ENCODE measurements at regions not wholly inside any gene's neighbourhood (a gene's known extent, or its start where the extent isn't known, plus 50 kb on each side); places are given as distances from the start of the nearest gene placed in this dataset.

GRCh38 chr5:1671351-1671750 lies 128.3 kb downstream of the MRPL36 start:
- no peak for DNase-seq
- Mint-ChIP-seq H3K27me3 (peaks cover 66% of the 10 kb centered on the region), H3K4me1 (ENCODE audit: low read depth) (peaks cover 20% of the 10 kb centered on the region), H3K27ac (no peak overlapping the region), H3K9me3 (no peaks in the 10 kb centered on the region), H3K36me3 (ENCODE audit: low read depth) (no peaks in the 10 kb centered on the region), H3K4me3 (no peak overlapping the region)

- peak; percentile 30 for DNase-seq
- Mint-ChIP-seq H3K27me3 (peaks cover 76% of the 10 kb centered on the region), H3K4me1 (ENCODE audit: low read depth) (peaks cover 24% of the 10 kb centered on the region), H3K36me3 (ENCODE audit: low read depth) (no peaks in the 10 kb centered on the region), H3K9me3 (no peaks in the 10 kb centered on the region), H3K27ac (no peak overlapping the region), H3K4me3 (no peak overlapping the region)
Observed at GRCh38 chr5:1670351-1670750, 129.3 kb downstream of the MRPL36 start.

- Mint-ChIP-seq H3K4me3 (no peak overlapping the region), H3K27ac (no peak overlapping the region), H3K27me3 (peaks cover 82% of the 10 kb centered on the region), H3K36me3 (ENCODE audit: low read depth) (no peaks in the 10 kb centered on the region), H3K4me1 (ENCODE audit: low read depth) (peaks cover 24% of the 10 kb centered on the region), H3K9me3 (no peaks in the 10 kb centered on the region)
- DNase-seq, result no peak
Observed at GRCh38 chr5:1669276-1670155, 130.1 kb downstream of the MRPL36 start.

GRCh38 chr5:1668141-1668721 lies 131.4 kb downstream of the MRPL36 start:
- peaks cover 84% of the 10 kb centered on the region for H3K27me3 Mint-ChIP-seq
- H3K36me3 Mint-ChIP-seq (ENCODE audit: low read depth), result no peaks in the 10 kb centered on the region
- no peaks in the 10 kb centered on the region for H3K9me3 Mint-ChIP-seq
- H3K4me3 Mint-ChIP-seq, result peak overlapping the region; percentile 33
- peaks cover 24% of the 10 kb centered on the region for H3K4me1 Mint-ChIP-seq (ENCODE audit: low read depth)
- peak; percentile 45 for DNase-seq
- no peak overlapping the region for H3K27ac Mint-ChIP-seq

- Mint-ChIP-seq H3K27ac (no peak overlapping the region), H3K36me3 (ENCODE audit: low read depth) (no peaks in the 10 kb centered on the region), H3K9me3 (no peaks in the 10 kb centered on the region), H3K27me3 (peaks cover 84% of the 10 kb centered on the region), H3K4me1 (ENCODE audit: low read depth) (peaks cover 24% of the 10 kb centered on the region), H3K4me3 (no peak overlapping the region)
- DNase-seq, result peak; percentile 34
Observed at GRCh38 chr5:1667648-1668140, 131.9 kb downstream of the MRPL36 start.

GRCh38 chr5:1666812-1667588 lies 132.6 kb downstream of the MRPL36 start:
- H3K27me3 Mint-ChIP-seq, result peaks cover 83% of the 10 kb centered on the region
- H3K4me3 Mint-ChIP-seq, result no peak overlapping the region
- no peaks in the 10 kb centered on the region for H3K36me3 Mint-ChIP-seq (ENCODE audit: low read depth)
- peaks cover 24% of the 10 kb centered on the region for H3K4me1 Mint-ChIP-seq (ENCODE audit: low read depth)
- peak; percentile 73 for DNase-seq
- no peaks in the 10 kb centered on the region for H3K9me3 Mint-ChIP-seq
- no peak overlapping the region for H3K27ac Mint-ChIP-seq

- H3K27ac Mint-ChIP-seq, result no peak overlapping the region
- H3K27me3 Mint-ChIP-seq, result peaks cover 77% of the 10 kb centered on the region
- H3K4me3 Mint-ChIP-seq, result no peak overlapping the region
- H3K36me3 Mint-ChIP-seq (ENCODE audit: low read depth), result no peaks in the 10 kb centered on the region
- no peak for DNase-seq
- H3K4me1 Mint-ChIP-seq (ENCODE audit: low read depth), result peaks cover 24% of the 10 kb centered on the region
- no peaks in the 10 kb centered on the region for H3K9me3 Mint-ChIP-seq
Observed at GRCh38 chr5:1666221-1666620, 133.4 kb downstream of the MRPL36 start.

GRCh38 chr5:1665803-1666202 lies 133.8 kb downstream of the MRPL36 start:
- Mint-ChIP-seq H3K27me3 (peaks cover 76% of the 10 kb centered on the region), H3K4me1 (ENCODE audit: low read depth) (peaks cover 24% of the 10 kb centered on the region), H3K36me3 (ENCODE audit: low read depth) (no peaks in the 10 kb centered on the region), H3K9me3 (no peaks in the 10 kb centered on the region), H3K4me3 (no peak overlapping the region), H3K27ac (no peak overlapping the region)
- no peak for DNase-seq

- H3K36me3 Mint-ChIP-seq (ENCODE audit: low read depth), result no peaks in the 10 kb centered on the region
- peaks cover 21% of the 10 kb centered on the region for H3K4me1 Mint-ChIP-seq (ENCODE audit: low read depth)
- no peak for DNase-seq
- H3K4me3 Mint-ChIP-seq, result no peak overlapping the region
- no peaks in the 10 kb centered on the region for H3K9me3 Mint-ChIP-seq
- no peak overlapping the region for H3K27ac Mint-ChIP-seq
- peaks cover 76% of the 10 kb centered on the region for H3K27me3 Mint-ChIP-seq
Observed at GRCh38 chr5:1665231-1665630, 134.4 kb downstream of the MRPL36 start.

GRCh38 chr5:1663186-1663585 lies 136.5 kb downstream of the MRPL36 start:
- H3K27me3 Mint-ChIP-seq, result peaks cover 67% of the 10 kb centered on the region
- H3K27ac Mint-ChIP-seq, result no peak overlapping the region
- peaks cover 12% of the 10 kb centered on the region for H3K4me1 Mint-ChIP-seq (ENCODE audit: low read depth)
- no peak for DNase-seq
- H3K4me3 Mint-ChIP-seq, result no peak overlapping the region
- no peaks in the 10 kb centered on the region for H3K36me3 Mint-ChIP-seq (ENCODE audit: low read depth)
- H3K9me3 Mint-ChIP-seq, result no peaks in the 10 kb centered on the region

GRCh38 chr5:1662559-1663085 lies 137.0 kb downstream of the MRPL36 start:
- Mint-ChIP-seq H3K27me3 (peaks cover 64% of the 10 kb centered on the region), H3K4me3 (no peak overlapping the region), H3K9me3 (no peaks in the 10 kb centered on the region), H3K4me1 (ENCODE audit: low read depth) (peaks cover 10% of the 10 kb centered on the region), H3K27ac (no peak overlapping the region), H3K36me3 (ENCODE audit: low read depth) (no peaks in the 10 kb centered on the region)
- no peak for DNase-seq

- DNase-seq, result no peak
- Mint-ChIP-seq H3K4me3 (no peak overlapping the region), H3K27ac (no peak overlapping the region), H3K36me3 (ENCODE audit: low read depth) (no peaks in the 10 kb centered on the region), H3K9me3 (no peaks in the 10 kb centered on the region), H3K27me3 (peaks cover 66% of the 10 kb centered on the region), H3K4me1 (ENCODE audit: low read depth) (peaks cover 10% of the 10 kb centered on the region)
Observed at GRCh38 chr5:1661831-1662558, 137.6 kb downstream of the MRPL36 start.

GRCh38 chr5:1661311-1661710 lies 137.6 kb upstream of the LPCAT1 start:
- Mint-ChIP-seq H3K9me3 (no peaks in the 10 kb centered on the region), H3K4me3 (no peak overlapping the region), H3K27ac (no peak overlapping the region), H3K27me3 (peaks cover 63% of the 10 kb centered on the region), H3K4me1 (ENCODE audit: low read depth) (peaks cover 4% of the 10 kb centered on the region), H3K36me3 (ENCODE audit: low read depth) (no peaks in the 10 kb centered on the region)
- DNase-seq, result no peak

GRCh38 chr5:1660511-1660910 lies 136.8 kb upstream of the LPCAT1 start:
- Mint-ChIP-seq H3K27me3 (peaks cover 56% of the 10 kb centered on the region), H3K36me3 (ENCODE audit: low read depth) (no peaks in the 10 kb centered on the region), H3K27ac (no peak overlapping the region), H3K9me3 (no peaks in the 10 kb centered on the region), H3K4me1 (ENCODE audit: low read depth) (no peaks in the 10 kb centered on the region), H3K4me3 (no peak overlapping the region)
- no peak for DNase-seq
